K562 (cell line): ENCODE measurements at regions not wholly inside any gene's neighbourhood (a gene's known extent, or its start where the extent isn't known, plus 50 kb on each side); places are given as distances from the start of the nearest gene placed in this dataset.

Source experiments
- CBX5 ChIP-seq: IDR thresholded peaks from 2 replicates; pipeline ENCODE4 v1.6.1; 2014; ENCODE audit warnings: low read depth, borderline replicate concordance
- EP300 ChIP-seq: IDR thresholded peaks from 2 replicates; pipeline ENCODE4 v1.6.1; 2012; ENCODE audit warnings: low read length, improper control_type of control experiment
- FOXM1 ChIP-seq, 2 experiments: fragments of 450-650 bp in 1 of 2; sonication (generic) in 1 of 2; formaldehyde crosslinking in 1 of 2; IDR thresholded peaks; 2 replicates each; pipeline versions ENCODE4 v1.6.1 to v1.9.0; 2017 to 2022; ENCODE audit warnings: low read depth in 2 of 2, mild to moderate bottlenecking in 2 of 2, missing genetic modification reagents in 1 of 2, moderate library complexity in 1 of 2
- HNRNPL ChIP-seq: fragments of 200-400 bp; formaldehyde crosslinking; IDR thresholded peaks from 2 replicates; pipeline ENCODE4 v1.6.1; 2017; ENCODE audit warnings: low read depth, mild to moderate bottlenecking, low read length
- JUND ChIP-seq, 2 experiments: IDR thresholded peaks; 2 replicates in 1 of 2; 3 replicates in 1 of 2; pipeline ENCODE4 v1.6.1; 2011; ENCODE audit warnings: borderline replicate concordance in 2 of 2, low read depth in 2 of 2, low read length in 2 of 2, improper control_type of control experiment in 1 of 2, missing biosample characterization in 1 of 2, missing genetic modification characterization in 1 of 2, missing genetic modification reagents in 1 of 2
- NFYB ChIP-seq: IDR thresholded peaks from 2 replicates; pipeline ENCODE4 v1.6.1; 2011; ENCODE audit warnings: mild to moderate bottlenecking, moderate library complexity; ENCODE audit not compliant: insufficient read length; ENCODE audit errors: extremely low read depth
- NRF1 ChIP-seq, 2 experiments: fragments of 450-650 bp; IDR thresholded peaks in 1 of 2; conservative IDR thresholded peaks in 1 of 2; 2 replicates each; pipeline ENCODE4 v1.6.1; 2014; ENCODE audit warnings: mild to moderate bottlenecking in 2 of 2
- XRCC5 ChIP-seq: fragments of 200-400 bp; formaldehyde crosslinking; IDR thresholded peaks from 2 replicates; pipeline ENCODE4 v1.6.1; 2017; ENCODE audit warnings: low read depth, mild to moderate bottlenecking, low read length
- ZNF12 ChIP-seq: sonication (generic); formaldehyde crosslinking; IDR thresholded peaks from 2 replicates; pipeline ENCODE4 v1.4.0; 2020; ENCODE audit warnings: mild to moderate bottlenecking, missing genetic modification reagents
- ZNF134 ChIP-seq: fragments of 250-450 bp; sonication (Bioruptor Pico); conservative IDR thresholded peaks from 2 replicates; pipeline ENCODE4 v1.4.0; 2020
- ZNF143 ChIP-seq: sonication (generic); formaldehyde crosslinking; IDR thresholded peaks from 2 replicates; pipeline ENCODE4 v1.9.0; 2022; ENCODE audit warnings: mild to moderate bottlenecking, missing genetic modification reagents
- ZNF23 ChIP-seq: fragments of 250-450 bp; sonication (Bioruptor Pico); IDR thresholded peaks from 2 replicates; pipeline ENCODE4 v1.4.0; 2020; ENCODE audit warnings: mild to moderate bottlenecking
- TF ChIP-seq, protein P1 (sequence below): sonication (generic); IDR thresholded peaks from 2 replicates; pipeline ENCODE4 v1.6.1; 2016
- TF ChIP-seq, protein P2 (sequence below): fragments of 200-800 bp; sonication (Bioruptor generic); IDR thresholded peaks from 2 replicates; pipeline ENCODE4 v1.6.1; 2017; ENCODE audit warnings: missing genetic modification characterization, missing compliant biosample characterization
- TF ChIP-seq, protein P3 (sequence below): fragments of 250-450 bp; sonication (Bioruptor Pico); IDR thresholded peaks from 2 replicates; pipeline ENCODE4 v1.8.0; 2022; ENCODE audit warnings: inconsistent platforms, mild to moderate bottlenecking, moderate library complexity, borderline replicate concordance
- TF ChIP-seq, protein P4 (sequence below): fragments of 450-650 bp; formaldehyde crosslinking; IDR thresholded peaks from 2 replicates; pipeline ENCODE4 v1.4.0; 2022; ENCODE audit warnings: mild to moderate bottlenecking, moderate library complexity

DNA sequence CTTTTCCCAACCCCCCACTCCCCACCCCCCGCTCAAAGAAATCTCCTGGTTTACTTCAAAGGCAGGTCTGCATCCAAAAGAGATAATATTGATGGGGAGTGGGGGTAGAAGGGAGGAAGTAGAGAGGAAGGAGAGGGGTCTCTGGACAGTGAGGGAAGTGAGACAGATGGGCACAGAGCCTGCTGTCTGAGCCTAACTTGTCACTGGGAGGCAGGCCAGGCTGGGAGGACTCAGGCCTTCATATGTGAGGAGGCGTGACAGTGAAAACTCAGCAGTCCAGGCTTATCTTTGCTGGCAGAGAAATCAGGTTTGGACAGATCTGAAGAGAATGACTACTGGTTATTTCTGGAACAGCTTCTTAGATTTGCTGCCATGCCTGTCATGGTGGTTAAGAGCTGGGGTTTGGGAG lies 192.3 kb downstream of the NUAK1 start (continued):
- TF ChIP-seq FOXM1 (IDR thresholded peaks at IDR 0.05; ENCODE audit: low read depth) (peak; percentile 29; the same call in 1 of the 2 replicates), FOXM1 (CRISPR knock-in tag; IDR thresholded peaks at IDR 0.05; ENCODE audit: low read depth) (no peak), ZNF143 (no peak), JUND (IDR thresholded peaks at IDR 0.05; ENCODE audit: borderline replicate concordance, low read depth, low read length) (peak; percentile 27; the same call in 1 of the 2 replicates), JUND (tag; IDR thresholded peaks at IDR 0.05; ENCODE audit: borderline replicate concordance, low read depth, low read length) (no peak; the same call in 2 of the 3 replicates), CBX5 (no peak), ZNF134 (no peak), XRCC5 (no peak), NFYB (no peak), EP300 (peak; percentile 75; the same call in 1 of the 2 replicates), HNRNPL (no peak), NRF1 (conservative IDR thresholded peaks at IDR 0.05 in 1 of 2, IDR thresholded peaks at IDR 0.05 in 1 of 2) (0 out of 4 replicates have a peak, but pooled peaks of 1 of the 2 experiments have one; percentile 16), ZNF12 (no peak), ZNF23 (CRISPR knock-in tag) (no peak)
- TF ChIP-seq, protein P1, sequence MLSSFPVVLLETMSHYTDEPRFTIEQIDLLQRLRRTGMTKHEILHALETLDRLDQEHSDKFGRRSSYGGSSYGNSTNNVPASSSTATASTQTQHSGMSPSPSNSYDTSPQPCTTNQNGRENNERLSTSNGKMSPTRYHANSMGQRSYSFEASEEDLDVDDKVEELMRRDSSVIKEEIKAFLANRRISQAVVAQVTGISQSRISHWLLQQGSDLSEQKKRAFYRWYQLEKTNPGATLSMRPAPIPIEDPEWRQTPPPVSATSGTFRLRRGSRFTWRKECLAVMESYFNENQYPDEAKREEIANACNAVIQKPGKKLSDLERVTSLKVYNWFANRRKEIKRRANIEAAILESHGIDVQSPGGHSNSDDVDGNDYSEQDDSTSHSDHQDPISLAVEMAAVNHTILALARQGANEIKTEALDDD, result peak; percentile 86
- TF ChIP-seq, protein P2, sequence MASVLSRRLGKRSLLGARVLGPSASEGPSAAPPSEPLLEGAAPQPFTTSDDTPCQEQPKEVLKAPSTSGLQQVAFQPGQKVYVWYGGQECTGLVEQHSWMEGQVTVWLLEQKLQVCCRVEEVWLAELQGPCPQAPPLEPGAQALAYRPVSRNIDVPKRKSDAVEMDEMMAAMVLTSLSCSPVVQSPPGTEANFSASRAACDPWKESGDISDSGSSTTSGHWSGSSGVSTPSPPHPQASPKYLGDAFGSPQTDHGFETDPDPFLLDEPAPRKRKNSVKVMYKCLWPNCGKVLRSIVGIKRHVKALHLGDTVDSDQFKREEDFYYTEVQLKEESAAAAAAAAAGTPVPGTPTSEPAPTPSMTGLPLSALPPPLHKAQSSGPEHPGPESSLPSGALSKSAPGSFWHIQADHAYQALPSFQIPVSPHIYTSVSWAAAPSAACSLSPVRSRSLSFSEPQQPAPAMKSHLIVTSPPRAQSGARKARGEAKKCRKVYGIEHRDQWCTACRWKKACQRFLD (CRISPR knock-in tag), result 0 out of 2 replicates have a peak, but pooled peaks have one; percentile 25
- TF ChIP-seq, protein P3, sequence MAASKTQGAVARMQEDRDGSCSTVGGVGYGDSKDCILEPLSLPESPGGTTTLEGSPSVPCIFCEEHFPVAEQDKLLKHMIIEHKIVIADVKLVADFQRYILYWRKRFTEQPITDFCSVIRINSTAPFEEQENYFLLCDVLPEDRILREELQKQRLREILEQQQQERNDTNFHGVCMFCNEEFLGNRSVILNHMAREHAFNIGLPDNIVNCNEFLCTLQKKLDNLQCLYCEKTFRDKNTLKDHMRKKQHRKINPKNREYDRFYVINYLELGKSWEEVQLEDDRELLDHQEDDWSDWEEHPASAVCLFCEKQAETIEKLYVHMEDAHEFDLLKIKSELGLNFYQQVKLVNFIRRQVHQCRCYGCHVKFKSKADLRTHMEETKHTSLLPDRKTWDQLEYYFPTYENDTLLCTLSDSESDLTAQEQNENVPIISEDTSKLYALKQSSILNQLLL, result no peak
- TF ChIP-seq, protein P4, sequence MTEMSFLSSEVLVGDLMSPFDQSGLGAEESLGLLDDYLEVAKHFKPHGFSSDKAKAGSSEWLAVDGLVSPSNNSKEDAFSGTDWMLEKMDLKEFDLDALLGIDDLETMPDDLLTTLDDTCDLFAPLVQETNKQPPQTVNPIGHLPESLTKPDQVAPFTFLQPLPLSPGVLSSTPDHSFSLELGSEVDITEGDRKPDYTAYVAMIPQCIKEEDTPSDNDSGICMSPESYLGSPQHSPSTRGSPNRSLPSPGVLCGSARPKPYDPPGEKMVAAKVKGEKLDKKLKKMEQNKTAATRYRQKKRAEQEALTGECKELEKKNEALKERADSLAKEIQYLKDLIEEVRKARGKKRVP (CRISPR knock-in tag), result no peak
